ENCODE measurements at regions not wholly inside any gene's neighbourhood (a gene's known extent, or its start where the extent isn't known, plus 50 kb on each side); places are given as distances from the start of the nearest gene placed in this dataset.

DNA sequence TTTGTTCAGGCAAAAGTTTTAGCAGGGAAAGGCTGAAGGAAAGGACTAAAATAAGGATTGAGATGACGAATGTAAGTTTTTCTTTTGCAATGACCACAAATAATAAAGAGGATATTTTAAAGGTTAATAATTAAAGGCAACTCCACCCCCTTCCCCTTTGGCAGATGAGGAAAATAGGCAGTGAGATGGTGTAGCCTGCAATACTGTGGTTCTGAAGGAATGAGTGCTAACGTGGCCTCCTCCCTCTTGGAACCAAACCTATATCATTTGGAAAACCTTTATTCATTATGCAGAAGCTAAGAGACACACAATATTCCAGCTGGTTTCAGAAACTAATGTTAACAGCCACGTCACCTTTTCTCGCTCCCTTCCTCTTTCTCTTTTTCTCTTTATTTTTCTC is 70.9 kb upstream of the COL1A2 start:
- Histone ChIP-seq H3K36me3 (ENCODE audit: control insufficient read depth, insufficient read depth, low read length) (no peaks in the 10 kb centered on the region), H3K4me3 (ENCODE audit: insufficient read depth, low read depth, low read length) (no peak overlapping the region), H2BK20ac (ENCODE audit: low read depth, low read length) (no peak overlapping the region), H3K23ac (ENCODE audit: low read depth, low read length) (no peak overlapping the region), H3K9ac (ENCODE audit: low read depth, low read length) (no peak overlapping the region), H3K4me2 (ENCODE audit: low read depth, low read length) (no peak overlapping the region), H4K20me1 (ENCODE audit: insufficient read depth, low read length) (no peaks in the 10 kb centered on the region), H2AK9ac (replicated peaks; ENCODE audit: low read depth, low read length, poor library complexity) (no peak overlapping the region), H3K4ac (ENCODE audit: low read depth, low read length) (no peak overlapping the region), H3K79me1 (ENCODE audit: low read depth in 1 of 2, low read length in 2 of 2) (no peaks in the 10 kb centered on the region), H3K4me1 (ENCODE audit: control insufficient read depth, insufficient read depth, low read length) (no peaks in the 10 kb centered on the region), H2BK5ac (ENCODE audit: low read depth, low read length, poor library complexity, severe bottlenecking) (no peak overlapping the region), H2AK5ac (ENCODE audit: low read depth, low read length) (no peak overlapping the region), H3K56ac (ENCODE audit: extremely low read depth, insufficient read depth, low read length) (no peak overlapping the region), H2BK15ac (ENCODE audit: low read depth, low read length) (no peak overlapping the region), H3K27ac (ENCODE audit: insufficient read depth, low read length) (no peak overlapping the region), H4K8ac (ENCODE audit: low read depth in 2 of 2, low read length in 2 of 2) (no peak overlapping the region), H2AFZ (replicated peaks; ENCODE audit: low read length, poor library complexity) (no peak overlapping the region), H3K18ac (ENCODE audit: low read depth, low read length) (no peak overlapping the region), H3K9me1 (ENCODE audit: insufficient read depth, low read length) (no peaks in the 10 kb centered on the region), H4K91ac (ENCODE audit: insufficient read depth, low read depth, low read length) (no peak overlapping the region), H3K27me3 (ENCODE audit: control insufficient read depth, insufficient read depth, low read length) (no peaks in the 10 kb centered on the region), H2BK120ac (ENCODE audit: low read depth, low read length) (no peak overlapping the region), H3K14ac (replicated peaks; ENCODE audit: low read depth, low read length) (no peak overlapping the region), H4K5ac (ENCODE audit: low read depth, low read length) (no peak overlapping the region), H3K9me3 (ENCODE audit: control insufficient read depth, insufficient read depth, low read length) (peaks cover 16% of the 10 kb centered on the region)
- intact Hi-C loops (cut with micrococcal nuclease) (no loop called here), in situ Hi-C loops (cut with MboI; ENCODE audit: low sequenced_read_pairs) (no loop called here), dilution Hi-C loops (cut with HindIII; ENCODE audit: low sequenced_read_pairs, unreplicated experiment) (no loop called here)
- ChIA-PET POLR2A (ENCODE audit: unreplicated experiment) (no interaction called here), CTCF (interaction anchor here (0.7 to 1.8 kb wide), 3 partner anchors 15 to 84 kb away, joined by 3 to 6 read pairs (median 3); no protein-coding TSS in a partner anchor)
- 100% methylated on average over 1 of the region's 4 CpGs for WGBS, 2 experiments (ENCODE audit: extremely low coverage in 2 of 2, insufficient read length in 1 of 2)
- DNase-seq (no peak), ATAC-seq (ENCODE audit: low read depth) (no peak)
- BruUV-seq (replicated peaks): no TSS peak
- TF ChIP-seq RFX5 (IDR thresholded peaks at IDR 0.05; ENCODE audit: low read depth, low read length) (no peak), MAFK (IDR thresholded peaks at IDR 0.05; ENCODE audit: low read depth, low read length) (no peak), MAZ (IDR thresholded peaks at IDR 0.05; ENCODE audit: borderline replicate concordance, low read depth, low read length) (no peak), RAD21 (IDR thresholded peaks at IDR 0.05; ENCODE audit: low read length) (no peak), CEBPB (IDR thresholded peaks at IDR 0.05; ENCODE audit: low read depth, low read length) (no peak), POLR2A (IDR thresholded peaks at IDR 0.05; ENCODE audit: low read depth, low read length) (no peak), RCOR1 (IDR thresholded peaks at IDR 0.05; ENCODE audit: insufficient replicate concordance, low read length) (no peak), NFE2L2 (IDR thresholded peaks at IDR 0.05; ENCODE audit: low read depth, low read length) (no peak), FOS (IDR thresholded peaks at IDR 0.05; ENCODE audit: low read depth, low read length) (no peak), BHLHE40 (IDR thresholded peaks at IDR 0.05; ENCODE audit: low read depth, low read length) (no peak), SMC3 (IDR thresholded peaks at IDR 0.05; ENCODE audit: low read depth, low read length) (no peak), USF2 (IDR thresholded peaks at IDR 0.05; ENCODE audit: low read depth, low read length) (no peak), MXI1 (IDR thresholded peaks at IDR 0.05; ENCODE audit: borderline replicate concordance, low read depth, low read length) (no peak), CHD1 (IDR thresholded peaks at IDR 0.05; ENCODE audit: low read depth, low read length) (no peak)
- TF ChIP-seq, protein P1, sequence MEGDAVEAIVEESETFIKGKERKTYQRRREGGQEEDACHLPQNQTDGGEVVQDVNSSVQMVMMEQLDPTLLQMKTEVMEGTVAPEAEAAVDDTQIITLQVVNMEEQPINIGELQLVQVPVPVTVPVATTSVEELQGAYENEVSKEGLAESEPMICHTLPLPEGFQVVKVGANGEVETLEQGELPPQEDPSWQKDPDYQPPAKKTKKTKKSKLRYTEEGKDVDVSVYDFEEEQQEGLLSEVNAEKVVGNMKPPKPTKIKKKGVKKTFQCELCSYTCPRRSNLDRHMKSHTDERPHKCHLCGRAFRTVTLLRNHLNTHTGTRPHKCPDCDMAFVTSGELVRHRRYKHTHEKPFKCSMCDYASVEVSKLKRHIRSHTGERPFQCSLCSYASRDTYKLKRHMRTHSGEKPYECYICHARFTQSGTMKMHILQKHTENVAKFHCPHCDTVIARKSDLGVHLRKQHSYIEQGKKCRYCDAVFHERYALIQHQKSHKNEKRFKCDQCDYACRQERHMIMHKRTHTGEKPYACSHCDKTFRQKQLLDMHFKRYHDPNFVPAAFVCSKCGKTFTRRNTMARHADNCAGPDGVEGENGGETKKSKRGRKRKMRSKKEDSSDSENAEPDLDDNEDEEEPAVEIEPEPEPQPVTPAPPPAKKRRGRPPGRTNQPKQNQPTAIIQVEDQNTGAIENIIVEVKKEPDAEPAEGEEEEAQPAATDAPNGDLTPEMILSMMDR (conservative IDR thresholded peaks at IDR 0.05; ENCODE audit: low read depth, low read length): no peak
- TF ChIP-seq, protein P2, sequence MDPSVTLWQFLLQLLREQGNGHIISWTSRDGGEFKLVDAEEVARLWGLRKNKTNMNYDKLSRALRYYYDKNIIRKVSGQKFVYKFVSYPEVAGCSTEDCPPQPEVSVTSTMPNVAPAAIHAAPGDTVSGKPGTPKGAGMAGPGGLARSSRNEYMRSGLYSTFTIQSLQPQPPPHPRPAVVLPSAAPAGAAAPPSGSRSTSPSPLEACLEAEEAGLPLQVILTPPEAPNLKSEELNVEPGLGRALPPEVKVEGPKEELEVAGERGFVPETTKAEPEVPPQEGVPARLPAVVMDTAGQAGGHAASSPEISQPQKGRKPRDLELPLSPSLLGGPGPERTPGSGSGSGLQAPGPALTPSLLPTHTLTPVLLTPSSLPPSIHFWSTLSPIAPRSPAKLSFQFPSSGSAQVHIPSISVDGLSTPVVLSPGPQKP (IDR thresholded peaks at IDR 0.05; ENCODE audit: borderline replicate concordance, low read depth, low read length): no peak

Measured in IMR-90 (cell line).